Esophagus muscularis mucosa (tissue), 4 donors: ENCODE measurements at regions not wholly inside any gene's neighbourhood (a gene's known extent, or its start where the extent isn't known, plus 50 kb on each side); places are given as distances from the start of the nearest gene placed in this dataset.
"Not testable (repeated sequence)": the region's sequence is repeated elsewhere in the genome, so short reads cannot be mapped to it uniquely, and the experiment has no call there.

Experiments
- DNase-seq: peaks from one replicate; pipeline ENCODE4 v3.0.0-alpha.2; 2017; ENCODE audit errors: extremely low spot score
- H3K27ac ChIP-seq, 4 donors: fragments of 200-600 bp; sonication (generic); replicated peaks in 1 of 4; 1 replicate in 3 of 4; 2 replicates in 1 of 4; pipeline ENCODE4 v1.5.1; 2016 to 2019; ENCODE audit warnings: mild to moderate bottlenecking in 1 of 4
- H3K27me3 ChIP-seq, 4 donors: fragments of 200-600 bp; sonication (generic); one replicate each; pipeline versions ENCODE4 v1.5.1 to v1.6.0; 2016 to 2019
- H3K36me3 ChIP-seq, 4 donors: fragments of 200-600 bp; sonication (generic); one replicate each; pipeline ENCODE4 v1.5.1; 2016 to 2019
- H3K4me1 ChIP-seq, 4 donors: fragments of 200-600 bp; sonication (generic); one replicate each; pipeline ENCODE4 v1.5.1; 2016 to 2019
- H3K4me3 ChIP-seq, 4 donors: fragments of 200-600 bp; sonication (generic); 1 replicate in 2 of 4; 2 replicates in 2 of 4; pipeline ENCODE4 v1.5.1; 2016 to 2019; ENCODE audit warnings: mild to moderate bottlenecking in 4 of 4, moderate library complexity in 1 of 4
- H3K9me3 ChIP-seq, 4 donors: fragments of 200-600 bp; sonication (generic); 1 replicate in 3 of 4; 2 replicates in 1 of 4; pipeline ENCODE4 v1.5.1; 2016 to 2019
- CTCF ChIP-seq, 3 experiments: fragments of 200-600 bp in 2 of 3; fragments of 450-650 bp in 1 of 3; sonication (generic) in 2 of 3; IDR thresholded peaks; one replicate each; pipeline ENCODE4 v1.5.1; 2017 to 2019; ENCODE audit warnings: antibody characterized with exemption in 3 of 3, mild to moderate bottlenecking in 2 of 3, moderate library complexity in 1 of 3
- EP300 ChIP-seq: sonication (generic); formaldehyde crosslinking; IDR thresholded peaks from one replicate; pipeline ENCODE4 v1.6.1; 2017; ENCODE audit warnings: antibody characterized with exemption
- POLR2A ChIP-seq: fragments of 450-650 bp; IDR thresholded peaks from one replicate; pipeline ENCODE4 v1.6.1; 2017; ENCODE audit warnings: antibody characterized with exemption, moderate library complexity, mild to moderate bottlenecking, low read depth
- POLR2AphosphoS5 ChIP-seq, 2 donors: sonication (generic); formaldehyde crosslinking; IDR thresholded peaks; one replicate each; pipeline ENCODE4 v1.6.1; 2017; ENCODE audit warnings: antibody characterized with exemption in 2 of 2
- WGBS: methylation state at CpG from one replicate; pipeline ENCODE4 v1.1.5; 2018; 5-methylcytosine and 5-hydroxymethylcytosine counted together
- intact Hi-C: fragments of 100-400 bp; cut with DNase I; formaldehyde crosslinking; loops from one replicate; pipeline ENCODE4 v1.15.1; 2023

- intact Hi-C loops = no loop called here
- H3K27me3 ChIP-seq = no peaks in the 10 kb centered on the region
- no peak for DNase-seq
Measured at GRCh38 chr12:83939718-83940117, 972.9 kb downstream of the SLC6A15 start.

DNA sequence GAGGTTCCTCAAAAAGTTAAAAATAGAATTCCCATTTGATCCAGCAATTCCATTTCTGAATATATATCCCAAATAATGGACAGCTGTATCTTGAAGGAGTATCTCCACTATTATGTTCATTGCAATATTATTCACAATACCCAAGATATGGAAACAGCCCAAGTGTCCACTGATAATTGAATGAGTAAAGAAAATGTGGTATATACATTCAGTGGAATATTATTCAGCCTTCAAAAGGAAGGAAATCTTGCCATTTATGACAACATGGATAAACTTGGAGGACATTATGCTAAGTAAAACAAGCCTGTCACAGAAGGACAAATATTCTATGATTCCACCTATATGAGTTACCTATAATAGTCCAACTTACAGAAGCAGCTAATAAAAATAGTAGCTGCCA, 979.0 kb downstream of the SLC6A15 start:
- Histone ChIP-seq H3K4me1 (no peaks in the 10 kb centered on the region), H3K4me3 (no peak overlapping the region), H3K36me3 (no peaks in the 10 kb centered on the region), H3K27ac (no peak overlapping the region), H3K27me3 (no peaks in the 10 kb centered on the region), H3K9me3 (no peaks in the 10 kb centered on the region)
- TF ChIP-seq POLR2AphosphoS5 (IDR thresholded peaks at IDR 0.05) (no peak), POLR2A (no peak), EP300 (no peak), CTCF (IDR thresholded peaks at IDR 0.05) (no peak)
- DNase-seq = no peak
- intact Hi-C loops = no loop called here

More at GRCh38 chr12:83939718-83940117, 972.9 kb downstream of the SLC6A15 start:
- no peak for TF ChIP-seq POLR2A
- no peak for TF ChIP-seq POLR2AphosphoS5 (IDR thresholded peaks at IDR 0.05)
- TF ChIP-seq EP300 = no peak
- TF ChIP-seq CTCF (IDR thresholded peaks at IDR 0.05) = no peak
- H3K9me3 ChIP-seq = no peaks in the 10 kb centered on the region
- no peak overlapping the region for H3K4me3 ChIP-seq
- no peaks in the 10 kb centered on the region for H3K4me1 ChIP-seq
- H3K36me3 ChIP-seq = no peaks in the 10 kb centered on the region
- no peak overlapping the region for H3K27ac ChIP-seq

DNA sequence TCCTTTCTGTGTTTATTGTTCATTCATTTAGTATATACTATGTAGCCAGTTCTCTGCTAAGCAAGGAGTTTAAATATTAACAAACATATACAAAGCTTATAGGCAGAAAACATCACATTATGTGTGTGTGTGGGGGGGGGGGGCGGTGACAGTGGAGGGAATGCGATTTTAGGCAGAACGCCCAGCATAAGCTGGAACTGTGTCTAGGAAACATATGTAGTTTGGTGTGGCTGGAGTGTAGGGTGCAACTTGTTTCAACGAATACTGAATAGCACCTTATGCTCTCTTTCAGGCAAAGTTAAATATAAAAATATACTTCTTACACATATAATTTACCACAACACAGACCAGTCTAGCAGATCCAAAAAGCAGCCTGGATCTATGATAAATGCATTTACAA, 980.6 kb downstream of the SLC6A15 start:
- Histone ChIP-seq H3K9me3 (no peaks in the 10 kb centered on the region), H3K36me3 (no peaks in the 10 kb centered on the region), H3K27ac (no peak overlapping the region), H3K4me3 (no peak overlapping the region), H3K4me1 (no peaks in the 10 kb centered on the region), H3K27me3 (no peaks in the 10 kb centered on the region)
- 75% methylated on average over 4 of the region's 4 CpGs for WGBS
- no peak for DNase-seq
- intact Hi-C loops = no loop called here
- TF ChIP-seq POLR2AphosphoS5 (IDR thresholded peaks at IDR 0.05) = no peak

- no peaks in the 10 kb centered on the region for H3K36me3 ChIP-seq
- intact Hi-C loops = no loop called here
- H3K27me3 ChIP-seq = no peaks in the 10 kb centered on the region
- no peak overlapping the region for H3K4me3 ChIP-seq
- TF ChIP-seq CTCF (IDR thresholded peaks at IDR 0.05) = no peak
- TF ChIP-seq EP300 = no peak
- no peak for TF ChIP-seq POLR2A
- no peak for TF ChIP-seq POLR2AphosphoS5 (IDR thresholded peaks at IDR 0.05)
- DNase-seq = no peak
- H3K27ac ChIP-seq = no peak overlapping the region
- H3K4me1 ChIP-seq = no peaks in the 10 kb centered on the region
- no peaks in the 10 kb centered on the region for H3K9me3 ChIP-seq
Measured at GRCh38 chr12:83931451-83931850, 981.1 kb downstream of the SLC6A15 start.

GRCh38 chr12:83929792-83930191, 982.8 kb downstream of the SLC6A15 start:
- H3K9me3 ChIP-seq, H3K4me3 ChIP-seq, H3K27me3 ChIP-seq, intact Hi-C loops, H3K36me3 ChIP-seq, H3K4me1 ChIP-seq, H3K27ac ChIP-seq, DNase-seq: not testable (repeated sequence)
- 94% methylated on average over 13 of the region's 13 CpGs for WGBS

- no peak overlapping the region for H3K27ac ChIP-seq
- no peaks in the 10 kb centered on the region for H3K9me3 ChIP-seq
- no peaks in the 10 kb centered on the region for H3K36me3 ChIP-seq
- WGBS = 94% methylated on average over 2 of the region's 2 CpGs
- TF ChIP-seq EP300 = no peak
- no peak for TF ChIP-seq POLR2AphosphoS5 (IDR thresholded peaks at IDR 0.05)
- no peak for TF ChIP-seq CTCF (IDR thresholded peaks at IDR 0.05)
- TF ChIP-seq POLR2A = no peak
- H3K4me3 ChIP-seq = no peak overlapping the region
- H3K27me3 ChIP-seq = no peaks in the 10 kb centered on the region
- no peaks in the 10 kb centered on the region for H3K4me1 ChIP-seq
- intact Hi-C loops = no loop called here
- no peak for DNase-seq
Measured at GRCh38 chr12:83920821-83921547, 991.6 kb downstream of the SLC6A15 start.
